OCI-LY7 (cell line): ENCODE measurements at regions not wholly inside any gene's neighbourhood (a gene's known extent, or its start where the extent isn't known, plus 50 kb on each side); places are given as distances from the start of the nearest gene placed in this dataset.

ENCODE experiments used
- BruUV-seq: library from RNA; stranded (reverse); fragments of 400-500 nt; replicated peaks from 2 replicates; lab custom pipeline; 2021; lab: Mats Ljungman, UMichigan
- CTCF ChIA-PET: fragments of 300-600 bp; sonication (Branson Sonifier 250); formaldehyde crosslinking; loops from one replicate; lab custom pipeline; 2022; ENCODE audit warnings: antibody characterized with exemption; ENCODE audit not compliant: unreplicated experiment; lab: Charles Lee
- POLR2A ChIA-PET: fragments of 300-600 bp; sonication (Branson Sonifier 250); formaldehyde crosslinking; loops from one replicate; lab custom pipeline; 2022; ENCODE audit warnings: antibody characterized with exemption; lab: Charles Lee
- DNase-seq: peaks from one replicate; pipeline ENCODE4 v3.0.0-alpha.2; 2015; ENCODE audit warnings: low spot score
- H2AFZ ChIP-seq: fragments of 200-600 bp; sonication (generic), shearing (Covaris generic); 2 replicates; pipeline ENCODE4 v1.6.1; 2014; ENCODE audit warnings: mild to moderate bottlenecking, antibody characterized with exemption, low read length, moderate library complexity
- H3K27ac ChIP-seq: fragments of 200-600 bp; sonication (generic); 2 replicates; pipeline ENCODE4 v1.5.1; 2014; ENCODE audit warnings: mixed run types, low read depth, mild to moderate bottlenecking, moderate library complexity, low read length, inconsistent platforms; ENCODE audit not compliant: poor library complexity, severe bottlenecking
- H3K36me3 ChIP-seq: fragments of 200-600 bp; sonication (generic); 2 replicates; pipeline ENCODE4 v1.6.1; 2014; ENCODE audit warnings: mild to moderate bottlenecking, antibody characterized with exemption, low read length, moderate library complexity, mixed read lengths; ENCODE audit not compliant: insufficient read depth
- H3K4me1 ChIP-seq: fragments of 200-600 bp; sonication (generic); 2 replicates; pipeline ENCODE4 v1.5.1; 2014; ENCODE audit warnings: mild to moderate bottlenecking, low read length; ENCODE audit not compliant: insufficient read depth, poor library complexity, severe bottlenecking
- H3K4me2 ChIP-seq: fragments of 200-600 bp; sonication (generic); 2 replicates; pipeline ENCODE4 v1.6.1; 2014; ENCODE audit warnings: mild to moderate bottlenecking, low read length
- H3K4me3 ChIP-seq: fragments of 200-600 bp; sonication (generic); 2 replicates; pipeline ENCODE4 v1.5.1; 2014; ENCODE audit warnings: mild to moderate bottlenecking, low read depth, low read length; ENCODE audit not compliant: poor library complexity, severe bottlenecking
- H3K79me2 ChIP-seq: fragments of 200-600 bp; sonication (generic); 2 replicates; pipeline ENCODE4 v1.6.1; 2016; ENCODE audit warnings: low read depth, mild to moderate bottlenecking, low read length, moderate library complexity, mixed read lengths; ENCODE audit not compliant: insufficient read depth
- H3K9me2 ChIP-seq: fragments of 200-600 bp; sonication (generic); 2 replicates; pipeline ENCODE4 v1.6.1; 2016; ENCODE audit warnings: mild to moderate bottlenecking, low read length, mixed read lengths; ENCODE audit not compliant: insufficient read depth
- H3K9me3 ChIP-seq: fragments of 200-600 bp; sonication (generic); 2 replicates; pipeline ENCODE4 v1.6.1; 2014; ENCODE audit warnings: mild to moderate bottlenecking, mixed run types, low read length, mixed read lengths
- H4K20me1 ChIP-seq: fragments of 200-600 bp; sonication (generic); 2 replicates; pipeline ENCODE4 v1.6.1; 2014; ENCODE audit warnings: mild to moderate bottlenecking, antibody characterized with exemption, low read length, moderate library complexity, mixed read lengths; ENCODE audit not compliant: insufficient read depth
- CTCF ChIP-seq: fragments of 200-600 bp; sonication (generic); conservative IDR thresholded peaks from 2 replicates; pipeline ENCODE4 v1.5.1; 2014; ENCODE audit warnings: mild to moderate bottlenecking, antibody characterized with exemption, low read length, moderate library complexity, mixed read lengths
- EZH2phosphoT487 ChIP-seq: fragments of 200-600 bp; sonication (generic); IDR thresholded peaks from 2 replicates; pipeline ENCODE4 v1.6.1; 2018; ENCODE audit warnings: low read depth, borderline replicate concordance, mild to moderate bottlenecking, mixed run types, antibody characterized with exemption, low read length, moderate library complexity, mixed read lengths
- intact Hi-C: fragments of 100-400 bp; cut with micrococcal nuclease; formaldehyde crosslinking; loops from one replicate; pipeline ENCODE4 v1.10.0; 2022; ENCODE audit not compliant: unreplicated experiment

- POLR2A ChIA-PET = no interaction called here
- CTCF ChIA-PET = no interaction called here
- Histone ChIP-seq H3K9me2 (no peaks in the 10 kb centered on the region), H3K36me3 (no peaks in the 10 kb centered on the region), H3K4me2 (no peak overlapping the region), H3K4me1 (no peaks in the 10 kb centered on the region), H4K20me1 (no peaks in the 10 kb centered on the region), H3K4me3 (no peak overlapping the region), H2AFZ (no peak overlapping the region), H3K27ac (no peak overlapping the region), H3K9me3 (no peaks in the 10 kb centered on the region), H3K79me2 (no peaks in the 10 kb centered on the region)
- no peak for TF ChIP-seq EZH2phosphoT487
- TF ChIP-seq CTCF = no peak
- BruUV-seq = no TSS peak
- no peak for DNase-seq
- intact Hi-C loops = no loop called here
Measured at GRCh38 chr10:116798859-116799258, 50.4 kb upstream of the ENO4 start.
